ENCODE measurements at regions not wholly inside any gene's neighbourhood (a gene's known extent, or its start where the extent isn't known, plus 50 kb on each side); places are given as distances from the start of the nearest gene placed in this dataset.

- TF ChIP-seq EZH2phosphoT487 (IDR thresholded peaks at IDR 0.05; ENCODE audit: unreplicated experiment) (no peak), CTCF (conservative IDR thresholded peaks at IDR 0.05; ENCODE audit: low read depth in 2 of 2) (no peak), EZH2 (IDR thresholded peaks at IDR 0.05; ENCODE audit: low read depth, unreplicated experiment) (no peak), JUNB (IDR thresholded peaks at IDR 0.05; ENCODE audit: unreplicated experiment) (no peak), ZNF331 (CRISPR knock-in tag; IDR thresholded peaks at IDR 0.05; ENCODE audit: low read depth) (no peak), REST (IDR thresholded peaks at IDR 0.05; ENCODE audit: unreplicated experiment) (no peak), CREB1 (CRISPR knock-in tag; IDR thresholded peaks at IDR 0.05; ENCODE audit: low read depth) (no peak)
Observed at GRCh38 chr17:70709596-70709995, 540.3 kb downstream of the KCNJ2 start.

Data from GM23338 (cell line).